GM12891 (cell line): ENCODE measurements at regions not wholly inside any gene's neighbourhood (a gene's known extent, or its start where the extent isn't known, plus 50 kb on each side); places are given as distances from the start of the nearest gene placed in this dataset.

Source experiments
- POLR2A ChIP-seq: IDR thresholded peaks from 2 replicates; pipeline ENCODE4 v1.6.1; 2011; ENCODE audit warnings: low read depth, low read length, control low read depth
- POLR2AphosphoS5 ChIP-seq: IDR thresholded peaks from 2 replicates; pipeline ENCODE4 v1.6.1; 2011; ENCODE audit warnings: low read depth, low read length, control low read depth
- SPI1 ChIP-seq: IDR thresholded peaks from 2 replicates; pipeline ENCODE4 v1.6.1; 2011; ENCODE audit warnings: low read depth, low read length, control low read depth
- TAF1 ChIP-seq: IDR thresholded peaks from 2 replicates; pipeline ENCODE4 v1.6.1; 2011; ENCODE audit warnings: low read depth, low read length, control low read depth

DNA sequence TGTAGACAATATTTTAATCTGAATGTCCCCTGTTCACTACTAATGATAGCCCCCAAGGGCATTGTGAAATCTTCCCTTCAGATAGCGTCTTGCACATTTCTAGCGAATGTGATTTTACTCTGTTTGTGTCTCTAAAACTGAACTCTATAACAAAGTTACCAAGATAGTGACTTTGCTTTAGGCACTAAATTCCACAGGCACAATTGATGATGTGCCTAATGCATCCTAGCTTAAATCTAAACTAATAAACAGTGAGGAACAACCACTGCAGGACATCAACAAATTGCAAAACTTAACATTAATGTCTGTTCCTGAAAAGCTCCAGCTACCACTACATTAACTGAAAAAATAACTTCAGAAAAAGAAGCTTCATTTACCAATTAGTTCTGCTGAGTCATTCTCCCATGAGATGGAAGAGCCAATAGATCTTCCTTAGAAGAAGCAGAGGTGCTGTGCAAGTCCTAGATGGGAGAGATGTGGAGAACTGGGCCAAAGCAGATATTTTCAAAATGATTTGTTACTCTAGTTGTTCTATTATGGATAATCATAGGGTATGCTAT is 1065.0 kb downstream of the EPHA7 start:
- TF ChIP-seq POLR2AphosphoS5 (no peak), POLR2A (no peak), SPI1 (no peak), TAF1 (no peak)
